Activated CD8-positive, alpha-beta memory T cell treated with anti-CD3 and anti-CD28 coated beads for 48 hours (primary cell): ENCODE measurements at regions not wholly inside any gene's neighbourhood (a gene's known extent, or its start where the extent isn't known, plus 50 kb on each side); places are given as distances from the start of the nearest gene placed in this dataset.

Experiments used
- DNase-seq, 3 experiments: peaks; one replicate each; pipeline ENCODE4 v3.0.0-alpha.2; 2020; ENCODE audit warnings: low read depth in 2 of 3, low spot score in 2 of 3

DNA sequence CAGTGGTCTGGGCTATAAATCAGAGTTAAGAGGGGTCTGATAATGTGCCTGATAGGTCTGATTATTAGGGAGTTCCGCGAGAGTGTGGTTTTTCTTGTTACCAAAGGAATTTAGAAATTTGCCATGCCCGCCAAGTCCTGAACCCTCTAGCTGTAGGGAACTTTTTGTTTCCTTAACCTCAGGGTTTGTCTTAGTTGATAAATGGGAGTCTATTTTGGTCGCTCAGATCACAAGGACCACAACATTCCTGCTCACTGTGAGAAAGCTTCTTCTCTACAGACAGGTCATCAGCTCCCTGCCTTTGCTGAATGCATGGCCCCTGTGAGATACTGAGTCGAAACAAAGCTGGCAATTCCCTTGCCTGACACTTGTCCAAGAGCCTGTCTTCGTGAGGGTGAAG, 497.8 kb downstream of the HS3ST4 start:
- DNase-seq: no peak

- DNase-seq: no peak
Observed at GRCh38 chr16:26194526-26194925, 502.8 kb downstream of the HS3ST4 start.

DNA sequence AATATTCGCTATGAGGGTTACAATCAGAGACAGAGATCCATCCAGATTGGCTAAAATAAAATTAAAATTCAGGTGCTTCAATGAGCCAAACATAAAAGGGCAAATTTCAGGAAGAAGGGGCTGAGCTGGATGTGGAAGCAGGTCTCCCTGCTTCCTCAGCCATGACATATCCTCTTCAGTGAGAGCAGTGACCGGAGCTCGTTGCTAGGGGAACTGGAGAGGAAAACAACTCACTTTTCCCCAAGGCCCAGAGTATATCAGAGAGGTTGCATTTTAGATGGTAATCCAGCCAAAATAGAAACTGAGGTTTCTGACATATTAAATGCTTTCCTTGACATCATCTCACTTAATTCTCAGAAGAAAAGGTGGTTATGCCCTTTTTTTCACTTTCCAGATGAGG, 503.5 kb downstream of the HS3ST4 start:
- DNase-seq: no peak

GRCh38 chr16:26196310-26196709, 504.6 kb downstream of the HS3ST4 start:
- no peak for DNase-seq

GRCh38 chr16:26196802-26197201, 505.0 kb downstream of the HS3ST4 start:
- DNase-seq: no peak

GRCh38 chr16:26197707-26198106, 505.9 kb downstream of the HS3ST4 start:
- no peak for DNase-seq

DNA sequence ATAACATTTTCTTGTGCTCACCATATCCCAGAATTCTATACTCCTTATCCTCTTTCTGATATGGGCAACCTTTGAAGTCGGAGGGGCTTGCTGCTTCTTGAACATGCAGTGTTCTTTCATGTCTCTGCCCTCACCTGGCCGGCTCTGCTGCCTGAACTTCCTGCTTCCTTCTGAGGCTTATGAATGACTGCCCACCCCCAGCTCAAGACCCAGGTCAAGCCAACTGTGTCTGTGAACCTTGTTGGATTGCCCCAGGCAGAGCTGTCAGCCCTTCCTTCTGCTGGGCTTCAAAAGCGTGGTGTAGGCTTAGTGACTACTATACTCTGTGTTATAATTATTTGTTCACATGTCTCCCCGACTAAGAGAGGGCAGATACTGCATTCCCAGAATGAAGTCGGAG, 506.5 kb downstream of the HS3ST4 start:
- DNase-seq: no peak

DNA sequence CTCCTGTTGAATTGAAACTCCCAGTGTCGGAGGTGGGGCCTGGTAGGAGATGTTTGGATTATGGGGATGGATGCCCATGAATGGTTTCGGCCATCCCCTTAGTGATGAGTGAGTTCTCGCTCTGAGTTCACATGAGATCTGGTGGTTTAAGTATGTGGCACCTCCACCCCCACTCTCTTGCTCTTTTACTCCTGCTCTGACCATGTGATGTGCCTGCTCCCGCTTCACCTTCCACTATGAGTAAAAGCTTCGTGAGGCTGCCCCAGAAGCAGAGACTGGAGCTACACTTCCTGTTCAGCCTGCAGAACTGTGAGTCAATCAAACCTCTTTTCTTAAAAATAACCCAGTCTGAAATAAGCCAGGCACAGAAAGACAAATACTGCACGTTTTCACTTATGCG, 512.4 kb downstream of the HS3ST4 start:
- DNase-seq: no peak

GRCh38 chr16:26211542-26211941, 519.8 kb downstream of the HS3ST4 start:
- DNase-seq: no peak

- no peak for DNase-seq
Observed at GRCh38 chr16:26212599-26212998, 520.8 kb downstream of the HS3ST4 start.

GRCh38 chr16:26214581-26215174, 522.9 kb downstream of the HS3ST4 start:
- DNase-seq: no peak

DNA sequence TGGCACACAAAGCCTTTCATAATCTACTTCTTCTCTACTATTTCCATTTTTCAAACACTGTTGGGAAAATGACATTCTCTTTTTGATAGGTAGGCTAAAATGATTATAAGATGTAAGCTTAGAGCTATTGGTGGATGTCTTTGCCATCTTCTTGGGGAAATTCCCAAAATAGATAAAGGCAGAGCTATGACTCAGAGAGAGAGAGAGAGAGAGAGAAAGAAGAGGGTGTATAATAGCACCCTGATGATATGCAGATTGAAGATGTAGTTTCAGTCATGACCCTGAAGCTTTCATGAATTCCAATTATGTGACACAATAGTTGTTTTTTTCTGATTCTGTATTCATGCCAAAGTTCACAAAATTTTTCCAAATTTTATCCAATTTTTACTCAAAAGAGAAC, 529.1 kb downstream of the HS3ST4 start:
- DNase-seq: no peak

- DNase-seq: no peak
Observed at GRCh38 chr16:26231647-26232046, 539.9 kb downstream of the HS3ST4 start.

DNA sequence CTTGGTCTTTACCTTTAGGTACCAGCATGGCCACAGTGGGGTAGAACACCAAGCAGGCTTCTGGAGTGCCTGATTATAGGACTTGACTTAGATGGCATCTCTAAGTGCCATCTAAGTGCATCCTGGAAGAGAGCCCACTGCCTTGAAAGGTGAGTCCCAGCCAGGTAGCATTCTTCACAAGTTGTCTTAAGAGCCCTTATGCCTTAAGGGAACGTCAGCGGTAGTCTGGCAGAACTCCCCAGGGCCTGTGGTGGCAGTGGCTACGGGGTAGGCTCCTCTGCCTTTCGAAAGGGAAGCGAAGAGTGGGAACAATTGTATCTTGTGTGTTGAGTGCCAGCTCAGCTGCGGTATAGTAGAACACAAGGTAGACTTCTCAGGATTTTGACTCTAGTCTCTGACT, 549.0 kb downstream of the HS3ST4 start:
- no peak for DNase-seq

GRCh38 chr16:26247063-26247462, 555.3 kb downstream of the HS3ST4 start:
- no peak for DNase-seq

GRCh38 chr16:26252598-26252997, 560.8 kb downstream of the HS3ST4 start:
- DNase-seq: no peak

- DNase-seq: no peak
Observed at GRCh38 chr16:26261621-26262020, 569.9 kb downstream of the HS3ST4 start.

- no peak for DNase-seq
Observed at GRCh38 chr16:26263406-26263805, 571.6 kb downstream of the HS3ST4 start.

- no peak for DNase-seq
Observed at GRCh38 chr16:26267641-26268040, 575.9 kb downstream of the HS3ST4 start.

DNA sequence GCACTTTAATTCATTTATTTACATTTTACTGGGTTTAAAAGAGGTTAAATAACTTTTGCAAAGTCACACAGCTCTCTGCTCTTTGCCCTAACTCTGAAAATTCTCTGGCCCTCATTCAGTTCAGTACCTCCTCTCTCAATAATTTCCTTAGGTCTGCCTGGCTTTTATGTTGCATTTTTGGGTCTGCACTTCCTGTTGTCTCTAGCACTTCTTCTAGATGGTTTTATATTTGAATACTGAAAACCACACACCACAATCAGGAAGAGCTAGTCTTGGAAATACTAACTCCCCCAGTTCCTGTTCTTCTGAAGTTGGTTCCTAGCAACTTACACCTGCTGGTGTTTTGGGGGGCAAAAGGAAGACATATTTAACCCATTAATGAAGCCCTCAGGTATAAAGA, 577.9 kb downstream of the HS3ST4 start:
- no peak for DNase-seq

DNA sequence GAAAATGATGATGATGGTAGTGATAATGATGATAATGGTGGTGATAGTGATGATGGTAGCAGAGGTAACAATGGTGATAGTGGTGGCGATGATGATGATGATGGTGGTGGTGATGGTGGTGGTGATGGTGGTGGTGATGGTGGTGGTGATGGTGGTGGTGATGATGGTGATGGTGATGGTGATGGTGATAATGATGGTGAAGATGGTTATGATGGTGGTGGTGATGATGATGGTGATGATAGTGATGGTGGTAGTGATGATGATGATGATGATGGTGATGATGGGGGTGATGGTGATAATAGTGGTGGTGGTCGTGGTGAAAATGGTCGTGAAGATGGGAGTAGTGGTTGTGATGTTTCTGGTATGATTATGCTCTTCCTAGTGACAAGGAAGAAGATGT, 581.8 kb downstream of the HS3ST4 start:
- no peak for DNase-seq

DNA sequence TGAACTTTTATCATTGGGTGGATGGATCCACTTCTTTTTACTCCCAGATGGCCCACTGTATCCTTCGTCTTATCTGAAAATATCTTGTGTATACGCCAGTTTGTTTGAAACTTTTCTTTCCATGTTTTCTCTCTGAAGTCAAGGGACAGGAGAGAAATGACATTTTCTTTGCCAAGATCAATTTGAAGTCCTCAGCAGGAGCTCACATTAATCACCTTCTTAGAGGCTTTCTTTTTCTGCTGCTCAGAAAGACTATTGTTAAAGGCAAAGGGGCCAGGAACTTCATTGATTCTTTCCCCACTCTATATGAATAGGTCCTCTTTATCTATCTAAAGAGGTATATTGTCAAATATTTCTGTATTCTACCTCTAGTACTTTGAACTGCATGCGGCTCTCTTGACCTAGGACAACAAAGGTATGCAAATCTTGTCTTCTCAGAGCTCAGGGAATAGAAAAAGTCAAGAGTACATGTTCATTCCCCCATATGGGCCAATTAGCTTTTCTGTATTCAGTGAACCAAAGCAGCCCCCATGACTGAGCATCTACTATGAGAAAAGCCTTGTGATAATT, 583.3 kb downstream of the HS3ST4 start:
- no peak for DNase-seq

DNA sequence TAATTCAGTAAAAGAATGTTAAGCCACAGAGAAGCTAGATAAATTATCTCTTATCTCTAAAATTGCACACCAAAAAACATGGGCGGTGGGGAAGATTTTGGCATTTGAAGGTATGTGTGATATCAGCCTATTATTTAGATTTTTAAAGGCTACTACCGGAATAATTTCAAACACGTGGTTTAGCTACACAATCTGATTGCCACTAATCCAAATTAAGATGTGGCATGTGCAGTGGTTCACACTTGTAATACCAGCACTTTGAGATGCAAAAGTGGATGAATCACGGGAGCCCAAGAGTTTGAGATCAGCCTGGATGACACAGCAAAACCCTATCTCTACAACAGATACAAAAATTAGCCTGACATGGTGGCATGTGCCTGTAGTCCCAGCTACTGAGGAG, 584.5 kb downstream of the HS3ST4 start:
- DNase-seq: no peak
